ENCODE measurements at regions not wholly inside any gene's neighbourhood (a gene's known extent, or its start where the extent isn't known, plus 50 kb on each side); places are given as distances from the start of the nearest gene placed in this dataset.
"Not testable (repeated sequence)": the region's sequence is repeated elsewhere in the genome, so short reads cannot be mapped to it uniquely, and the experiment has no call there.

DNA sequence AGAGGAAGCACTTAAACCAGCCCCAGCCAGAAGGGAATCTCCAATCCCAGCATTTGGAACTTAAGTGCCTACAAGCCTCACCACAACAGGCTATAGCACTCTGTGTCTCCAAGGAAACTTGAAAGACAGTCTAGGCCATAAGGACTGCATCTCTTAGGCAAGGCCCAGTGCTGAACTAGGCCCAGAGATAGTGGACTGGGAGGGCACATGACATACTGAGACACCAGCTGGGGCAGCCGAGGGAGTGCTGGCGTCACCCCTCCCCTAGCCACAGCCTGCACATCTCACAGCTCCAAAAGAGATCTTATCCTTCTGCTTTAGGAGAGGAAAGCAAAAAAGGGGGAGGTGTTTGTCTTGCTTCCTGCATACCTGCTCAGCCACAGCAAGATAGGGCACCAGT lies 618.5 kb downstream of the COL12A1 start:
- Mint-ChIP-seq H3K9me3 (no peaks in the 10 kb centered on the region), H3K4me3 (ENCODE audit: low read depth) (no peak overlapping the region), H3K4me1 (ENCODE audit: low read depth) (no peaks in the 10 kb centered on the region), H3K27me3 (ENCODE audit: low read depth) (no peaks in the 10 kb centered on the region), H3K36me3 (ENCODE audit: low read depth) (no peaks in the 10 kb centered on the region), H3K27ac (no peak overlapping the region)
- intact Hi-C loops (cut with micrococcal nuclease) = no loop called here
- DNase-seq (ENCODE audit: low spot score) = no peak

- DNase-seq (ENCODE audit: low spot score) = no peak
- no peaks in the 10 kb centered on the region for H3K36me3 Mint-ChIP-seq (ENCODE audit: low read depth)
- intact Hi-C loops (cut with micrococcal nuclease) = no loop called here
- H3K4me3 Mint-ChIP-seq (ENCODE audit: low read depth) = no peak overlapping the region
- H3K27me3 Mint-ChIP-seq (ENCODE audit: low read depth) = no peaks in the 10 kb centered on the region
- no peaks in the 10 kb centered on the region for H3K4me1 Mint-ChIP-seq (ENCODE audit: low read depth)
- no peaks in the 10 kb centered on the region for H3K9me3 Mint-ChIP-seq
- no peak overlapping the region for H3K27ac Mint-ChIP-seq
Measured at GRCh38 chr6:74585753-74586152, 620.1 kb downstream of the COL12A1 start.

GRCh38 chr6:74581681-74582080 lies 624.2 kb downstream of the COL12A1 start:
- Mint-ChIP-seq H3K36me3 (ENCODE audit: low read depth) (no peaks in the 10 kb centered on the region), H3K4me3 (ENCODE audit: low read depth) (no peak overlapping the region), H3K9me3 (no peaks in the 10 kb centered on the region), H3K27ac (no peak overlapping the region), H3K4me1 (ENCODE audit: low read depth) (no peaks in the 10 kb centered on the region), H3K27me3 (ENCODE audit: low read depth) (no peaks in the 10 kb centered on the region)
- DNase-seq (ENCODE audit: low spot score) = no peak
- intact Hi-C loops (cut with micrococcal nuclease) = no loop called here

DNA sequence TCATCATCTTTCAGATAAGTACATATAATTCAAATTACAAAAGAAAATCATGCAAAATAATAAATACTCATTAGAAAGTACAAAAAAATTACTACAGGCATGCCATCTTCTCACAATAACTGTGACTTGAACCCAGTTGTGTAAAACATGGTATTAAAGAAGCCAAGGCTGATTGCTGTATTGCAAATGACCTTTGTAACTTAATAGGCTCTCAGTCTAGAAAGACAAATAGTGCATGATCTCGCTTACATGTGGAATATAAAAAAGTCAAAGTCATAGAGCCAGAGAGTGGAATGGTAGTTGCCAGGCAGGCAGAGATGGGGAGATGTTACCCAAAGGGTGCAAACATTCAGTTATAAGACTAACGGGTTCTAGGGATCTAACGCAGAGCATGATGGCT lies 626.1 kb downstream of the COL12A1 start:
- H3K4me3 Mint-ChIP-seq (ENCODE audit: low read depth) = no peak overlapping the region
- DNase-seq (ENCODE audit: low spot score) = no peak
- H3K27me3 Mint-ChIP-seq (ENCODE audit: low read depth) = no peaks in the 10 kb centered on the region
- H3K27ac Mint-ChIP-seq = no peak overlapping the region
- H3K4me1 Mint-ChIP-seq (ENCODE audit: low read depth) = no peaks in the 10 kb centered on the region
- no peaks in the 10 kb centered on the region for H3K9me3 Mint-ChIP-seq
- intact Hi-C loops (cut with micrococcal nuclease) = no loop called here
- no peaks in the 10 kb centered on the region for H3K36me3 Mint-ChIP-seq (ENCODE audit: low read depth)

- H3K4me3 Mint-ChIP-seq (ENCODE audit: low read depth) = no peak overlapping the region
- H3K9me3 Mint-ChIP-seq = no peaks in the 10 kb centered on the region
- no peaks in the 10 kb centered on the region for H3K36me3 Mint-ChIP-seq (ENCODE audit: low read depth)
- intact Hi-C loops (cut with micrococcal nuclease) = no loop called here
- DNase-seq (ENCODE audit: low spot score) = no peak
- no peak overlapping the region for H3K27ac Mint-ChIP-seq
- H3K27me3 Mint-ChIP-seq (ENCODE audit: low read depth) = no peaks in the 10 kb centered on the region
- H3K4me1 Mint-ChIP-seq (ENCODE audit: low read depth) = no peaks in the 10 kb centered on the region
Measured at GRCh38 chr6:74579047-74579446, 626.8 kb downstream of the COL12A1 start.

- no peak overlapping the region for H3K4me3 Mint-ChIP-seq (ENCODE audit: low read depth)
- DNase-seq (ENCODE audit: low spot score) = no peak
- no peaks in the 10 kb centered on the region for H3K27me3 Mint-ChIP-seq (ENCODE audit: low read depth)
- no peak overlapping the region for H3K27ac Mint-ChIP-seq
- no peaks in the 10 kb centered on the region for H3K9me3 Mint-ChIP-seq
- intact Hi-C loops (cut with micrococcal nuclease) = no loop called here
- no peaks in the 10 kb centered on the region for H3K36me3 Mint-ChIP-seq (ENCODE audit: low read depth)
- no peaks in the 10 kb centered on the region for H3K4me1 Mint-ChIP-seq (ENCODE audit: low read depth)
Measured at GRCh38 chr6:74578339-74578738, 627.5 kb downstream of the COL12A1 start.

- no peaks in the 10 kb centered on the region for H3K27me3 Mint-ChIP-seq (ENCODE audit: low read depth)
- no peaks in the 10 kb centered on the region for H3K9me3 Mint-ChIP-seq
- no peaks in the 10 kb centered on the region for H3K4me1 Mint-ChIP-seq (ENCODE audit: low read depth)
- H3K36me3 Mint-ChIP-seq (ENCODE audit: low read depth) = no peaks in the 10 kb centered on the region
- H3K4me3 Mint-ChIP-seq (ENCODE audit: low read depth) = no peak overlapping the region
- no peak for DNase-seq (ENCODE audit: low spot score)
- H3K27ac Mint-ChIP-seq = no peak overlapping the region
- intact Hi-C loops (cut with micrococcal nuclease) = no loop called here
Measured at GRCh38 chr6:74577619-74578018, 628.2 kb downstream of the COL12A1 start.

GRCh38 chr6:74574794-74575193 lies 631.1 kb downstream of the COL12A1 start:
- Mint-ChIP-seq H3K27ac (no peak overlapping the region), H3K27me3 (ENCODE audit: low read depth) (no peaks in the 10 kb centered on the region), H3K4me1 (ENCODE audit: low read depth) (no peaks in the 10 kb centered on the region), H3K9me3 (no peaks in the 10 kb centered on the region), H3K4me3 (ENCODE audit: low read depth) (no peak overlapping the region), H3K36me3 (ENCODE audit: low read depth) (no peaks in the 10 kb centered on the region)
- intact Hi-C loops (cut with micrococcal nuclease) = no loop called here
- no peak for DNase-seq (ENCODE audit: low spot score)

DNA sequence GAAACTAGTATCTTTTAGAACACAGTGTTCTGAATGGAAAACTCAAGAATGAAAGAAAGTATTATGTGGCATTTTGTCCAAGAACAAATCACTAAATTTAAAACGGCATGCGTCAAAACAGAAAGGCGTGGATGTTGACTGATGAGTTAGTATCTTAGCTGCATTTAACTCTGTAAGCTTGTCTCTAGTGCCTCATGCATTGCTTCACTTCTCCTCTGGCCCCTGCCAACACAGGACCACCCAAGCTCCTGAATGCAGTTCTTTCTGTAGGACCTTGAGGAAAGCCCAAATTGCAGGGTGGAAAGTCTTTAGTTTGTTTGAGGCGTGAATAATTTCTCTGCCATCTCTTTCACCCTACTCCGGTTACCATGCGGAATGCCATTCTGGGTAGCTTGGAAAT lies 632.2 kb downstream of the COL12A1 start:
- intact Hi-C loops (cut with micrococcal nuclease) = no loop called here
- Mint-ChIP-seq H3K4me3 (ENCODE audit: low read depth) (no peak overlapping the region), H3K36me3 (ENCODE audit: low read depth) (no peaks in the 10 kb centered on the region), H3K4me1 (ENCODE audit: low read depth) (no peaks in the 10 kb centered on the region), H3K27me3 (ENCODE audit: low read depth) (no peaks in the 10 kb centered on the region), H3K27ac (no peak overlapping the region), H3K9me3 (no peaks in the 10 kb centered on the region)
- no peak for DNase-seq (ENCODE audit: low spot score)

DNA sequence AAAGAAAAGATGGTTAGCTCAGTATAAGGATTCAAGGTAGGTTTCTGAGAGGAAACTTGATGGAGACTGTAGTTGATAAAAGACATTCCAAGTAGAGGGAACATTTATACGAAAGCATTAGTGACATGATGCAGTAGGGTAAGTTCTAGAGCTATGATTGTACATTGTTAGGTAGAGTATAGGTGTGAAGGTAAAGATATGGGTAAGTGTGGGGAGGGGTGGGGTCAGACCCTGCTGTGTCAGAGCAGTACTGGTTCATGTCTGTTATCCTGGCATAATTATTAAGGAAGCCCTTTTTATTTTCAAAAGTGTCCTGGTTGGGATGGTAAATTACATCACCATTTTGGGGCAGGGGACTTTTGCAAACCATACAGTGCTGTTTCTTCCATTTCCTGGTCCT lies 635.8 kb downstream of the COL12A1 start:
- Mint-ChIP-seq H3K27ac (no peak overlapping the region), H3K4me3 (ENCODE audit: low read depth) (no peak overlapping the region), H3K36me3 (ENCODE audit: low read depth) (no peaks in the 10 kb centered on the region), H3K27me3 (ENCODE audit: low read depth) (no peaks in the 10 kb centered on the region), H3K4me1 (ENCODE audit: low read depth) (no peaks in the 10 kb centered on the region), H3K9me3 (no peaks in the 10 kb centered on the region)
- intact Hi-C loops (cut with micrococcal nuclease) = no loop called here
- no peak for DNase-seq (ENCODE audit: low spot score)

GRCh38 chr6:74568861-74569260 lies 637.0 kb downstream of the COL12A1 start:
- H3K4me3 Mint-ChIP-seq (ENCODE audit: low read depth) = no peak overlapping the region
- no peak for DNase-seq (ENCODE audit: low spot score)
- H3K9me3 Mint-ChIP-seq = no peaks in the 10 kb centered on the region
- intact Hi-C loops (cut with micrococcal nuclease) = no loop called here
- H3K36me3 Mint-ChIP-seq (ENCODE audit: low read depth) = no peaks in the 10 kb centered on the region
- H3K27me3 Mint-ChIP-seq (ENCODE audit: low read depth) = no peaks in the 10 kb centered on the region
- no peak overlapping the region for H3K27ac Mint-ChIP-seq
- no peaks in the 10 kb centered on the region for H3K4me1 Mint-ChIP-seq (ENCODE audit: low read depth)

GRCh38 chr6:74567923-74568290 lies 637.9 kb downstream of the COL12A1 start:
- H3K27me3 Mint-ChIP-seq (ENCODE audit: low read depth); DNase-seq (ENCODE audit: low spot score); H3K36me3 Mint-ChIP-seq (ENCODE audit: low read depth); H3K9me3 Mint-ChIP-seq; intact Hi-C loops (cut with micrococcal nuclease); H3K4me3 Mint-ChIP-seq (ENCODE audit: low read depth); H3K4me1 Mint-ChIP-seq (ENCODE audit: low read depth); H3K27ac Mint-ChIP-seq: not testable (repeated sequence)

- no peaks in the 10 kb centered on the region for H3K27me3 Mint-ChIP-seq (ENCODE audit: low read depth)
- H3K27ac Mint-ChIP-seq = no peak overlapping the region
- H3K9me3 Mint-ChIP-seq = no peaks in the 10 kb centered on the region
- intact Hi-C loops (cut with micrococcal nuclease) = no loop called here
- no peaks in the 10 kb centered on the region for H3K4me1 Mint-ChIP-seq (ENCODE audit: low read depth)
- H3K4me3 Mint-ChIP-seq (ENCODE audit: low read depth) = no peak overlapping the region
- no peak for DNase-seq (ENCODE audit: low spot score)
- no peaks in the 10 kb centered on the region for H3K36me3 Mint-ChIP-seq (ENCODE audit: low read depth)
Measured at GRCh38 chr6:74567281-74567922, 638.5 kb downstream of the COL12A1 start.

- H3K9me3 Mint-ChIP-seq = no peaks in the 10 kb centered on the region
- H3K27me3 Mint-ChIP-seq (ENCODE audit: low read depth) = no peaks in the 10 kb centered on the region
Measured at GRCh38 chr6:74557236-74557635, 648.6 kb downstream of the COL12A1 start.

More at GRCh38 chr6:74557236-74557635, 648.6 kb downstream of the COL12A1 start:
- H3K36me3 Mint-ChIP-seq (ENCODE audit: low read depth) = no peaks in the 10 kb centered on the region
- no peak overlapping the region for H3K4me3 Mint-ChIP-seq (ENCODE audit: low read depth)
- no peaks in the 10 kb centered on the region for H3K4me1 Mint-ChIP-seq (ENCODE audit: low read depth)
- no peak for DNase-seq (ENCODE audit: low spot score)
- no peak overlapping the region for H3K27ac Mint-ChIP-seq
- intact Hi-C loops (cut with micrococcal nuclease) = no loop called here

All from activated T-helper 2 cell treated with anti-CD3 and anti-CD28 coated beads, Interferon-gamma antibody, Interleukin-2, Interleukin-4, amounts not matched to agents 10 μg/mL and 5 μg/mL and 100 μg/mL, durations not matched to agents 14 hours and 24 hours and 36 hours (primary cell).